NCI-H146 (cell line): ENCODE measurements at regions not wholly inside any gene's neighbourhood (a gene's known extent, or its start where the extent isn't known, plus 50 kb on each side); places are given as distances from the start of the nearest gene placed in this dataset.
"Not testable (repeated sequence)": the region's sequence is repeated elsewhere in the genome, so short reads cannot be mapped to it uniquely, and the experiment has no call there.

Experiments
- DNase-seq: peaks from one replicate; lab custom pipeline; 2025; lab: John Stamatoyannopoulos, UW

DNA sequence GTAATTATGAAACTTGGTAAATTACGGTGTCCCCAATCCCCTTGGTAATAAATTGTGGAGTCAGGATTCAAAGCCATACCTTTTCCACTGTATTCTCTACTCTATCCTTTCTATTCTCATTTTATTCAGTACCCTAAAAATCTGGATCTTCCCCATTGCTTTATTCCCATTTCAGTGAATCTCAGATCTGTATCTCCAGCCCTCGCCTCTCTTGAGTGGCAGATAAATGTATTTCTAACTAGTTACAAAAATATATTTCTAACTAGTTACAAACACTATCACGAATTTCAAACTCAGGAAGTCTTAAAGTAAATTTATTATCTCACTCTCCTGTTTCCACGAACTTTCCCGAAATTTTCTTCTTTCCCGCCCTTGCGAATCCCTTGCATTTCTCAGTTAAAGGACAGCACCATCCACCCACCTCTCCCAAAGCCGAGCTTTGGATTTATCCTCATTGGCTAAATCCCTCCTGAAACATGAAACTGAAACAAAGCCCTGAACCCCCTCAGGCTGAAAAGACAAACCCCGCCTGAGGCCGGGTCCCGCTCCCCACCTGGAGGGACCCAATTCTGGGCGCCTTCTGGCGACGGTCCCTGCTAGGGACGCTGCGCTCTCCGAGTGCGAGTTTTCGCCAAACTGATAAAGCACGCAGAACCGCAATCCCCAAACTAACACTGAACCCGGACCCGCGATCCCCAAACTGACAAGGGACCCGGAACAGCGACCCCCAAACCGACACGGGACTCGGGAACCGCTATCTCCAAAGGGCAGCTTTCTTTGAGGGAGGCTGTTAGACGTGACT is 164.3 kb upstream of the PABPC3 start:
- DNase-seq: no peak

DNA sequence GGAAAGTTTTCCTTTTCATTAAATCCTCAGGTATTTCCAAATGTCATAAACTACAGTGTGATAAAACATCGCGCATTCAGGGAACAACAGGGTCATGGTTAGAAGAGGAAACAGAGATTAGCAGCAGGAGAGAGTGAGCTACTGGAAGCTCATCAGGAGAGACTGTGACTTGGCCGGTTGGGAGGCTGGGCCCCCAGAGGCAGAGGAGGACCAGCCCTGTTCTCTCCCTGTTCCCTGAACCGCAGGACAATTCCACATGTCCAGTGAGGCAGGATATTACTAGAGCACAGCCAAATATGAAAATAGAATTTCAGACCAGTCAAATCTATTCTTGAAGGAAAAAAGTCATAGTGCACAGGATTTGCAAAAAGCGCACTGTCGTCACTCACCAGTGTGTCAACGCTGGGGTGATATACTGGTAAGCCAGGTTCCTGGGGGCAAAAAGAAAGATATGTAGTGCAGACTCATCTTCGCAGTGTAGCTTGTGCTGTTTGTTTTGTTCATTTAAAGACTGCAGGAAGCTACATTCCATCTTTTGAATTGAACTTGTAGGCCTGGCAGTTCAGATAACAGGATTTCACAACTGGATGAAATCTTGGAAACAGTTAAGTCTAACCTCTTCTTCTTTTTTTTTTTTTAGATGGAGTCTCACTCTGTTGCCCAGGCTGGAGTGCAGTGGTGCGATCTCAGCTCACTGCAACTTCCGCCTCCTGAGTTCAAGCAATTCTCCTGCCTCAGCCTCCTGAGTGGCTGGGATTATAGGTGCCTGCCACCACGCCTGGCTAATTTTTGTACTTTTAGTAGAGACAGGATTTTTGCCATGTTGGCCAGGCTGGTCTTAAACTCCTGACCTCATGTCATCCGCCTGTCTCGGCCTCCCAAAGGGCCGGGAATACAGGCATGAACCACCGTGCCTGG is 162.6 kb upstream of the PABPC3 start:
- DNase-seq: not testable (repeated sequence)

DNA sequence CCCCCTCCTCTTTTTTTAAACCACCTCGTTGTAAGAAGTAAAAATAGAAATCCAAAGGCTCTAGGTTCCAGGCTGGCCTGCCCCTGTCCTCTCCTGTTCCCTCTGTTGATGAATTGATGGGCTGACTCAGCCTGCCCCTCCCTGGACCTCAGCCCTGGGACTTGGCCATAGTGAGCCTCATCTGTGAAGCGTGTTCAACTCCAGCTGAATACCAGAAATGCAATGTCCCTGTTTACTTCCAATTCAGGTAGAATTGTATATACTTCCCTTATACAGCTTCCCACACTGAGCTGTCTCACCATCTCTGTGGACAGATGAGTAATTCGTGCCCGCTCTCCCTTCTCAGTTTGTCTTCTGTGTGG is 161.9 kb upstream of the PABPC3 start:
- DNase-seq: not testable (repeated sequence)

DNA sequence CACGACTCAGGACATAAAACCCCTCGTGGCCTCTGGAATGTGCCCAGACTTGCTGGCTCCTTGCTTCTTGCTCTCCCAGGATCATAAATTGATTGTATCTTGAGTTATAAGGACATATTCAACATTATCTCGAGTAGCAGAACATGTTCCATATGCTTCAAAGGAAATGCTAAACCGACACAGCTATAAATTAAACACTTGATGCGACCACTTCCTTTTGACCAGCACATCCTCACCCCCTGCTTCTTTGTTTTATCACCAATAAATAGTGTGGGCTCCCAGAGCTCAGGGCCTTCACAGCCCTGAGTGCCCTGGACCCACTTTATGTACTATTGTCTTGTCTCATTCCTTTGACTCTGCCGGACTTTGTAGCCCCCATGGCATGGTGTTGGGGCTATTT is 157.0 kb upstream of the PABPC3 start:
- DNase-seq: no peak

DNA sequence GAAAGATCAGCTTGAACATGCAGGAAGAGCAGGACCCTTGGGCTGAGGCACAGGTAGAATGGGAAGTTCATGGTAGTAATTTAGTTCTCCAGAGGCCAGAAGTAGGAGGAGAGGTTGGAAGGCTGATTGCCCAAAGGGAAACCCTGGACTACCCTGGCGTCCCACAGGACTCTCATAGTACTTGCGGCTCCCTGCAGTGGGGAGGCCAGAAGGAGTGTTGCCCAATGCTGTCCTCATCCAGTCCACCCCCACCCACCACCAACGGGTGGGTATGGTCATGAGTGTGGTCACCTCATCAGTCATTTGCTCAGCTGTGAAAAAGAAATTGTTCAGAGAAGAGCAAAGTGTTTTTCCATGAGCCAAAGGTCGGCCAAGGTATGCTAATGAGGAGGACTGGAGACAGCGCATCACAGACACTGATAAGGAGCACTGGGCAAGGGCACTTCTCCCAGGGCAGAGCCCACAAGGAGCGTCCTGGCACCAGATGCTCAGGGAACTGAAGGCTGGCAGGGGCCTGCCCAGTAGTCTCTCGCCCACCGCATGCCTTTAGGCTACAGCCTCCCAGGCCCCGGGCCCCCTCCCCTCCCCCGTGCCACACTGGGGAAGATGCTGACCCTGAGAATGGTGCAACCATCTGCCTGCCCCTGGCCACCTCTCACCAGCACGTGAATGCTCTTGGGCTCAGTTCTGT is 154.8 kb upstream of the PABPC3 start:
- DNase-seq: not testable (repeated sequence)

DNA sequence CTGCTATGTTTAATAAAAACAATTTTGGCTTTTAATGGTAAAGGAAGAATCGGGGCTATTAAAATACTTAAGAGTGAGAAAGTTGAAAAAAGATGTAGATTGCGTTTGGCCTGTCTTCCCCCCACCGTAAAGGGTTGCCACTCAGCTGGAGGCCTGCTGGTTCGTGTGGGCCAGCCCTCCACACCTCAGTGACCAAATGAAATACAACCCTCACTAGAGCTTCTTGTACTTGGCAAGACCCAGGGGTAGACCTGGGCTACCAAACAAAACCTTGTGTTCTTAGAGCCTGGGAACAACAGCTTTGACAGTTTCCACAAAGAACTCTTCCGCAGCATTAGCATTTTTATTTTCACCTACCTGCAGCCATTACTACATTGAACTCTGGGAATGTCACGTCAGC is 152.8 kb upstream of the PABPC3 start:
- no peak for DNase-seq

DNA sequence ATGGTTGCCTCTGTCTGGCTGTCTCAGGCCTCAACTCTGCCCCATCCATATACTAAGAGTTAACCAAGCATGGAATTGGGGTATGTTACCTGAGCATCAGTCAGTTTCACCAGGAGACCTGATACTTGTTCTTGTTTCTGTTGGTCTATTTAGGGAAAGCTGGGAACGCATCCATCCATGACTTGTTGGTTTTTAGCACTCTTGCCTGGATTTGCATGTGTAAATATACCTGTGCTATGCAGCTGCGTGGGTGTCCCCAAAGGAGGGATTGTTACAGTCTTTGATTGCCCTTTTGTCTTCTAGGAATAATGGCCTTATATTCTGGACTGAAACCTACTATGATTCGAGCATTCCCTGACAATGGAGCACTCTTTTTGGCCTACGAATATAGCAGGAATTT is 151.9 kb upstream of the PABPC3 start:
- not testable (repeated sequence) for DNase-seq

DNA sequence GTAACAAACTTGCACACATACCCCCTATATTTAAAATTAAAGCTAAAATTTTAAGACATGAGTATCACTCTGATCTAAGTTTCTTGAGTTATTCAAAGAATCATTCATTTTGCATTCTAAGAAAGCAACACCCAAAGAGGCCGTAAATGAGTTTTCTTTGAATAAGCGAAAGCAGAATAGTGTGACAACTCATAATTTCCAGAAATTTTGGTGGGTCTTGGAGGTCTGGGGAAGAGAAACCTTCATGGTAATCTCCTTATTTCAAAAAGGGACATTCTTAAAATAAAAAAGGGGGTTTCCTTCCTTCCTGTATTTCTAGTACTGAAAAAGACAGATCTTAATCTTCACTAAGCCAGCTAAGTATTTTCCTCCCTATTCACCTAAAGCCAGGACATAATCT is 147.0 kb upstream of the PABPC3 start:
- DNase-seq: not testable (repeated sequence)

DNA sequence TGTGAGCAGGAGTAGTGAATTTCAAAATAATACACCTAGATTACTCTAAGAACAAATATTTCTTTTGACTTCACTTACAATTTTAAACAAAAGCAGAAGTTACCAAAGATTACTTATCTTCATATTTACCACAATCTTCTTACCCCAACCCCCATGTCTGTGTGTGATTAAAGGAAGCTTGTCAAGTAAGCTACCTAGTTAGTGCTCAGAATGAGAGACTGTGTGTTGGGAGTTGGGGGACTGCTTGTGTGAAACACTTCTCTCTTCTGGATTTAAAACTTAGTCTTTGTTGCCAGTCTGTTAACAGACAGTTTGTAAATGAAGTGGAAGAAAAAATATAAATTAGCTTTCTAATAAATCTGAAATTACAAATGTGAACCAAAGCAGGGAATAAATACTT is 145.3 kb upstream of the PABPC3 start:
- not testable (repeated sequence) for DNase-seq

DNA sequence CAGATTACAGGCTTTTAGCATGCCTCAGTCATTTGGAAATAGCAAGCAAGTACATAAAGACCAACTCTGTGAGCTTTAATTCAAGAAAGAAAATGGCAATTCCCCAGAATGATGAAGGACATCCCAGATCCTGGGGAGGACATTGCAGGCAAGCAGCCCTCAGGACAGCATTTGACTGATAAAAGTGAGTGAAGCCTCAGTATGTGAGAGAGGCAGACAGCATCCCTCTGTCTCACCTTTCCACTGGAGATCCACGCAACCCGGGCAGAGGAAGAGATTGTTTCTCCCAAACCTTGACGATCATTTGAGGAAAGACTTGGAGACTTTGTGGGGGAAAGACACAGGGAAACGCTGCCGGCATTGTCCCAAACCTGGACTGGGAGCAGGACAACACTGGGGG is 128.0 kb upstream of the PABPC3 start:
- not testable (repeated sequence) for DNase-seq

DNA sequence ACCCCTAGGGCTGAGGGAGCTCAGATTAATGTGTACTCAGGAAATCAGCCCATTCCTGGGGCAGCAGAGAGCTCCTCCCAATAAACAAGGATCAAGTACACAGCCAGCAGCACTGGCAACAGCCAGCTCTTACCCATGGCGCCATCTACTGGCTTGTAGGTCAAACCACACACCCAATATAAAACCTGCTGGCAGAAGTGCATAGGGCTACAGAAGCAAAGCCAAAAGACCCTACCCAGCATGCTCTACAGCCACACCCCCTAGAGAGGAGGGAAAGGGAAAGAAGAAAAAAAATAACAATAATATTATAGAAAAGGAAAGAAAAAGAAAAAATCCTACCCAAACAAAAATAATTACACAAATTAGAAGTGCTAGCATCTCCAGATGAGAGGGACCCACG is 127.5 kb upstream of the PABPC3 start:
- not testable (repeated sequence) for DNase-seq

DNA sequence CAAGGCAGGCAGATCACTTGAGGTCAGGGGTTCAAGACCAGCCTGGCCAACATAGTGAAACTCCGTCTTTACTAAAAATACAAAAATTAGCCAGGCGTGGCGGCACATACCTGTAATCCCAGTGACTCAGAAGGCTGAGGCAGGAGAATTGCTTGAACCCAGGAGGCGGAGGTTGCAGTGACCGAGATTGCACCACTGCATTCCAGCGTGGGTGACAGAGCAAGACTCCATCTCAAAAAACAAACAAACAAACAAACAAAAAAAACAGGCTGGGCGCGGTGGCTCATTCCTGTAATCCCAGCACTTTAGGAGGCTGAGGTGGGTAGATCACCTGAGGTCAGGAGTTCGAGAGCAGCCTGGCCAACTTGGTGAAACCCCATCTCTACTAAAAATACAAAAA is 122.8 kb upstream of the PABPC3 start:
- not testable (repeated sequence) for DNase-seq

DNA sequence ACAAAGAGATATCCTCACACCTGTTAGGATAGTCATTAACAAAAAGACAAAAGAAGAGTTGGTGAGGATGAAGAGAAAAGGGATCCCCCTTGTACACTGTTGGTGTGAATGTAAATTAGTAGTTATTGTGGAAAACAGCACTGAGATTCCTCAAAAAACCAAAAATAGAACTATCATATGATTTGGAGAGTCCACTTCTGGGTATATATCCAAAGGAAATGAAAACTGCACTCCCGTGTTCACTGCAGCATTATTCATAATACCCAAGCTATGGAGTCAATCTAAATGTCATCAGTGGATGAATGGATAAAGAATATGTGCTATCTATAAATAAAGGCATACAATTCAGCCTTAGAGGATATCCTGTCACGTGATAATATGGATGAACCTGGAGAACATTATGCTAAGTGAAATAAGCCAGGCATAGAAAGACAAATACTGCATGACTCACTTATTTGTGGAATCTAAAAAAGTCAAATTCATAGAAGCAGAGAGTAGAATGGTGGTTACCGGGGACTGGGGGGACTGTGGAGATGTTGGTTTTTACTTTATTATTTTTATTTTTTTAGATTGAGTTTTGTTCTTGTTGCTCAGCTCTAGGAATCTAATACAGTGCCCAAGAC is 114.6 kb upstream of the PABPC3 start:
- DNase-seq: not testable (repeated sequence)

DNA sequence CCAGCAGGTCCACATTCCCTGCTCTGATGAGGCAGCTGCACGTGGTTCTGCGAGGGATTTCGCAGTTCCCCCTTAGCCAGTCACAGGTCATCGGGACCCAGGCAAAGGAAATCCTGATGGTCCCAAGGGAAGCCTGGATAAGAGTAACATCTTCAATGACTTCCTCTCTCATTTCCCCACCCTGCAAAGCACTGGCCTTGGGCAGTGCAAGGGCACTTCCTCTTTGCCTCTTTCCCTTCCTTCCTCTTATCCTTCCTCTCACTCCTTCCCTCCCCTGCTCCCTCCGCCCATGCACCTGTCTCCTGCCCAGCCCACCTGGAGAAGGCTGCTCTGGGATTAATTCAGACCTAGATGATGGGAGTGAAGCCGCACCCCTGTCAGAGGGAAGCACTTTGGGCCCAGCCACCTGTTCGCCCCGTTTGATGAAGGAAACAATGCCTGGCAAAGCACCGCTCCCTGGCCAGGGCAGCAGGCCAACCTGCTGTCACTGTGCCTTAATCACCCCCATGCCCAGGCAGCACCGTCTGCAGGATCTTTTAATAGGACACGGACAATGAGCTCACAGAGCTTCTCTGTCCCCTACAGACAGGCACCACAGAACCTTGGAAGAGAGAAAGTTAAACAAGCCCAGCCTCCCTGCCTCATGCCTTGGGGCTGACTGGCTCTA is 113.5 kb upstream of the PABPC3 start:
- DNase-seq: peak; percentile 10

DNA sequence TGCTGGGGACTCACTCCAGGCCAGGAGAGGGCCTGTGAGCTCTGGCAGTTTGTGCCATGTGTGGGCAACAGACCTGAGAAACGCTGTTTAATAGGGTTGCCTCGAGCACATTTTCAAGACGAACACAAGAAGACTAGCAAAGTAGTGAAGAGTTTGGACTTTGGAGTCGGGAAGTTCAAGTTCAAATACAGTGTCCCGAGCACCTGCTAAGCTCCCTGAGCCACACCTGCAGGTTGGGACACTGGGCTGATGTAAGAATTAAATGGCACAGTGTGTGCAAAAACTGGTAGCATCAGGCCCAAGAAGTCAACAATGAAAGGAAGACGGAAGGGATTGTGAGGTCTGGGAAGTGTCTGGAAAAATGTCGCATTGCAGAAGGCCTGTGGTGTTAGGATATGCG is 112.8 kb upstream of the PABPC3 start:
- DNase-seq: no peak

DNA sequence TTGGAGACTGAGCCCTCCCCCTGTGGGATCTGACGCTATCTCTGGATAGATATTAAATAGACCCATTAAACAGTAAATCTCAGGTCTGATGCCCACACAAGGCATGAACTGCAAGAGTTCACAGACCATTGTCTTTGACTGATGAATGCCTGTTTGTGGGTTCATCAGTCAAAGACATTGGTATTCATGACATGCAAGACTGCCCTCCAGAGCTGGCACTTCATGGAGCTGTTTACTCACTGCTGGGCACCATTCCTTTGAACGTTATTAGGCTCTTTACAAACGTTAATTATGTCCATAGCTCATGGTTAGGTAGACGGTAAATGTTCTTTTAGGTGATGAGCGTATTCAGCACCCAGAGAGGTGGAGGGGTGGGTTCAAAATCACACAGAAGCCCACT is 111.8 kb upstream of the PABPC3 start:
- DNase-seq: no peak

DNA sequence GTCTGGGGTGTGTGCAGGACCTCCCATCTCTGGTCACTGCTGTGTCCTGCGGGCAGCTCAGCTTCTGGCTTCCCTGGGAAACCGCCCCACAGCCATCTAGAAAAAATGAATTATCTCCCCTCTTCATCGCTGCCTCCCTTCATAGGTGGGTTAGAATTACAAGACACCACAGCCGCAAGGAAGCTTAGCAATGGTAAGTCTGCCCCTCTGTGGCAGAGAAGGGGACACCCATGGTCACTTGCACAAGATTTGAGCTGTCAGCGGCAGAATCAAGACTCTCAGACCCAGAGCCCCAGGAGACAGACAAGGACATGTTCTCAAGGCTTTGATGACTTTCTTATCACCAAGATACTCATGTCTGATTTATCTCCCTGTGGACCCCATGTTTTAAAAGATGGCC is 110.8 kb upstream of the PABPC3 start:
- no peak for DNase-seq

DNA sequence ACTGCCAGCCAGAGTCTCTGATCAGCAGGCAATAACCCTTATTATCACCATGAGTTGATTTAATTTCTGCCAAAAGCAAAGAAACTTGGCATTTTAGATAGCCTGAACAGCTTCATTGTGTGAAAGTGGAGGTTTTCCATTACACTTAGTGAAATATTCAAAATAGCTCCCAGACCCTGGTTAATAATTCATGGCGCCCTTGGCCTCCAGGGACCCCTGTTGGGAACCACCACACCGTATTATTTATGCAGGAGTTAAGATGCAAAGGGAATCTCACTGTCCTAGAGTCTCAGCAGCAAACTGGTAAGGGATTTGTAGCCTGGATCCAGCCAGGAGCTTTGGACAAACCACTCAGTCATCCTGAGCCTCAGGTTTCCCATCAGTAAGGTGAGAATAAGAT is 110.0 kb upstream of the PABPC3 start:
- no peak for DNase-seq

DNA sequence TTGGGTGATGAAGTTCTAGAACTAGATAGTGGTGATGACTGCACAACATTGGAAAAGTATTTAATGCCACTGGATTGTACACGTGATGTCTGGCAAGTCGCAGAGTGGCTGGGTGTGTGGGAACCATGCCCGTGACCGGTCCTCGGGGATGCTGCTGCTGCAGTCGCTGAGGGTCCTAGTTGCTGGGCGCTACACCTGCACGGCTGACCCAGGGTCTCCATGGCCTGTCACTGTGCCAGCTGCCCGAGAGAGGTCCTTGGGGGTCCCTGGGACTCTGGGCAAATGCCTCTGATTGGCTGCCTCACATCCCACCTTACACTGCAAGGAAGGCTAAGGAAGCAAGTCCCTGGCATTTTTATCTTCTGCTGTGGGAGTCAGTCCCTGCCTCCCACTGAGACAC is 109.1 kb upstream of the PABPC3 start:
- no peak for DNase-seq

DNA sequence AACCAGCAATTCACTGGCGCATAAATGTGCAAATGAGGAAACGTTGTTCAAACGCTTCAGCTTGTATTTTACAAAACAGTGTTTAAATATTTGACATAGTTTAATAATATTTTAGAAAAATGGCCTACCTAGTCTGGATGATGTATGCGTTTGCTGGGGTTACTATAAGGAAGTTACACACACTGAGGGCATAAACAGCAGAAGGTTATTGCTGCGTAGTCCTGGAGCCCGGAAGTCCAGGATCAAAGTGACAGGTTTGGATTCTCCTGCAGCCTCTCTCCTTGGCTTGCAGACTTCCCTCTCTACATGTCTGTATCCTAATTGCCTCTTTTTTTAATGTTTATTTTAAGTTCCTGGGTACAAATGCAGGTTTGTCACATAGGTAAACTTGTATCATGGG is 106.0 kb upstream of the PABPC3 start:
- not testable (repeated sequence) for DNase-seq

DNA sequence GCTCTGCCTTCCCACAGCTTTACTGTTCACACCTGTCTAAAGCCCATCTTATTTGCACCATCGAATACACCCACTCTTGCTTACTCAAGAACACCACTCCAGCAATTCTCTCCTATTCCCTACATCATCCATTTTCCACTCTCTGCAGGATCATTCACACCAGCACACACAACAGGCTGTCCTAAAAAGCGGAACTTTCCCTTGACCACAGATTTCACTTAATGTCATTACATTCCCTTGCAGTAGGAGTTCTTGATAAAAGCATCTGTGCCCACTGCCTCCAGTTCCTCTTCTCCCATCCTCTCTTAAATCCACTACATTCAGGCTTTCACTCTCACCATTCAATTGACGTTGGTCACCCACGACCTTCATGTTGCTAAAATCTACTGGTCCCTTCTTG is 103.0 kb upstream of the PABPC3 start:
- DNase-seq: not testable (repeated sequence)
